ENCODE measurements at regions not wholly inside any gene's neighbourhood (a gene's known extent, or its start where the extent isn't known, plus 50 kb on each side); places are given as distances from the start of the nearest gene placed in this dataset.
"Not testable (repeated sequence)": the region's sequence is repeated elsewhere in the genome, so short reads cannot be mapped to it uniquely, and the experiment has no call there.

GRCh38 chr6:144441801-144442200 is 156.7 kb downstream of the UTRN start:
- H3K27ac ChIP-seq (ENCODE audit: low read depth in 2 of 2, low read length in 2 of 2); H3K9ac ChIP-seq (ENCODE audit: low read depth in 1 of 2, low read length in 2 of 2); H3K4me1 ChIP-seq (ENCODE audit: control insufficient read depth in 2 of 2, insufficient read depth in 2 of 2, low read length in 2 of 2); H3K4me3 ChIP-seq (ENCODE audit: low read length in 2 of 2); H3K27me3 ChIP-seq (ENCODE audit: control insufficient read depth in 2 of 2, insufficient read depth in 2 of 2, low read length in 2 of 2); H3K9me3 ChIP-seq (ENCODE audit: control insufficient read depth in 2 of 2, low read length in 2 of 2): not testable (repeated sequence)
- H3K36me3 ChIP-seq (ENCODE audit: control insufficient read depth in 2 of 2, insufficient read depth in 2 of 2, low read length in 2 of 2), result peaks cover 40 to 48% of the 10 kb centered on the region in 2 donors

- Histone ChIP-seq H3K4me3 (ENCODE audit: low read length in 2 of 2) (no peak overlapping the region), H3K27ac (ENCODE audit: low read depth in 2 of 2, low read length in 2 of 2) (no peak overlapping the region), H3K9ac (ENCODE audit: low read depth in 1 of 2, low read length in 2 of 2) (no peak overlapping the region), H3K27me3 (ENCODE audit: control insufficient read depth in 2 of 2, insufficient read depth in 2 of 2, low read length in 2 of 2) (no peaks in the 10 kb centered on the region), H3K36me3 (ENCODE audit: control insufficient read depth in 2 of 2, insufficient read depth in 2 of 2, low read length in 2 of 2) (peaks cover 34 to 51% of the 10 kb centered on the region in 2 donors), H3K9me3 (ENCODE audit: control insufficient read depth in 2 of 2, low read length in 2 of 2) (no peaks in the 10 kb centered on the region), H3K4me1 (ENCODE audit: control insufficient read depth in 2 of 2, insufficient read depth in 2 of 2, low read length in 2 of 2) (no peaks in the 10 kb centered on the region)
These were observed 158.0 kb downstream of the UTRN start for GRCh38 chr6:144443157-144443556.

- H3K27me3 ChIP-seq (ENCODE audit: control insufficient read depth in 2 of 2, insufficient read depth in 2 of 2, low read length in 2 of 2), result no peaks in the 10 kb centered on the region
- no peak overlapping the region for H3K27ac ChIP-seq (ENCODE audit: low read depth in 2 of 2, low read length in 2 of 2)
- peaks cover 24 to 37% of the 10 kb centered on the region in 2 donors for H3K36me3 ChIP-seq (ENCODE audit: control insufficient read depth in 2 of 2, insufficient read depth in 2 of 2, low read length in 2 of 2)
- no peaks in the 10 kb centered on the region for H3K4me1 ChIP-seq (ENCODE audit: control insufficient read depth in 2 of 2, insufficient read depth in 2 of 2, low read length in 2 of 2)
- H3K9ac ChIP-seq (ENCODE audit: low read depth in 1 of 2, low read length in 2 of 2), result no peak overlapping the region
- H3K4me3 ChIP-seq (ENCODE audit: low read length in 2 of 2), result no peak overlapping the region
- no peaks in the 10 kb centered on the region for H3K9me3 ChIP-seq (ENCODE audit: control insufficient read depth in 2 of 2, low read length in 2 of 2)
These were observed 162.3 kb downstream of the UTRN start for GRCh38 chr6:144447472-144447871.

GRCh38 chr6:144449218-144449617 is 164.1 kb downstream of the UTRN start:
- Histone ChIP-seq H3K27ac (ENCODE audit: low read depth in 2 of 2, low read length in 2 of 2) (no peak overlapping the region), H3K4me3 (ENCODE audit: low read length in 2 of 2) (no peak overlapping the region), H3K36me3 (ENCODE audit: control insufficient read depth in 2 of 2, insufficient read depth in 2 of 2, low read length in 2 of 2) (peaks cover 24 to 34% of the 10 kb centered on the region in 2 donors), H3K4me1 (ENCODE audit: control insufficient read depth in 2 of 2, insufficient read depth in 2 of 2, low read length in 2 of 2) (no peaks in the 10 kb centered on the region), H3K9me3 (ENCODE audit: control insufficient read depth in 2 of 2, low read length in 2 of 2) (no peaks in the 10 kb centered on the region), H3K9ac (ENCODE audit: low read depth in 1 of 2, low read length in 2 of 2) (no peak overlapping the region), H3K27me3 (ENCODE audit: control insufficient read depth in 2 of 2, insufficient read depth in 2 of 2, low read length in 2 of 2) (no peaks in the 10 kb centered on the region)

- Histone ChIP-seq H3K9ac (ENCODE audit: low read depth in 1 of 2, low read length in 2 of 2) (no peak overlapping the region), H3K4me3 (ENCODE audit: low read length in 2 of 2) (no peak overlapping the region), H3K9me3 (ENCODE audit: control insufficient read depth in 2 of 2, low read length in 2 of 2) (no peaks in the 10 kb centered on the region), H3K4me1 (ENCODE audit: control insufficient read depth in 2 of 2, insufficient read depth in 2 of 2, low read length in 2 of 2) (no peaks in the 10 kb centered on the region), H3K36me3 (ENCODE audit: control insufficient read depth in 2 of 2, insufficient read depth in 2 of 2, low read length in 2 of 2) (peaks cover 24 to 34% of the 10 kb centered on the region in 2 donors), H3K27ac (ENCODE audit: low read depth in 2 of 2, low read length in 2 of 2) (no peak overlapping the region), H3K27me3 (ENCODE audit: control insufficient read depth in 2 of 2, insufficient read depth in 2 of 2, low read length in 2 of 2) (no peaks in the 10 kb centered on the region)
These were observed 164.9 kb downstream of the UTRN start for GRCh38 chr6:144449911-144450597.

- H3K27ac ChIP-seq (ENCODE audit: low read depth in 2 of 2, low read length in 2 of 2), result no peak overlapping the region
- no peak overlapping the region for H3K4me3 ChIP-seq (ENCODE audit: low read length in 2 of 2)
- no peaks in the 10 kb centered on the region for H3K9me3 ChIP-seq (ENCODE audit: control insufficient read depth in 2 of 2, low read length in 2 of 2)
- H3K4me1 ChIP-seq (ENCODE audit: control insufficient read depth in 2 of 2, insufficient read depth in 2 of 2, low read length in 2 of 2), result no peaks in the 10 kb centered on the region
- H3K36me3 ChIP-seq (ENCODE audit: control insufficient read depth in 2 of 2, insufficient read depth in 2 of 2, low read length in 2 of 2), result peaks cover 21 to 27% of the 10 kb centered on the region in 2 donors
- H3K27me3 ChIP-seq (ENCODE audit: control insufficient read depth in 2 of 2, insufficient read depth in 2 of 2, low read length in 2 of 2), result no peaks in the 10 kb centered on the region
- no peak overlapping the region for H3K9ac ChIP-seq (ENCODE audit: low read depth in 1 of 2, low read length in 2 of 2)
These were observed 175.4 kb downstream of the UTRN start for GRCh38 chr6:144460327-144461095.

GRCh38 chr6:144462058-144462457 is 176.9 kb downstream of the UTRN start:
- Histone ChIP-seq H3K27ac (ENCODE audit: low read depth in 2 of 2, low read length in 2 of 2) (no peak overlapping the region), H3K27me3 (ENCODE audit: control insufficient read depth in 2 of 2, insufficient read depth in 2 of 2, low read length in 2 of 2) (no peaks in the 10 kb centered on the region), H3K9me3 (ENCODE audit: control insufficient read depth in 2 of 2, low read length in 2 of 2) (no peaks in the 10 kb centered on the region), H3K36me3 (ENCODE audit: control insufficient read depth in 2 of 2, insufficient read depth in 2 of 2, low read length in 2 of 2) (peaks cover 20 to 31% of the 10 kb centered on the region in 2 donors), H3K4me3 (ENCODE audit: low read length in 2 of 2) (no peak overlapping the region), H3K4me1 (ENCODE audit: control insufficient read depth in 2 of 2, insufficient read depth in 2 of 2, low read length in 2 of 2) (no peaks in the 10 kb centered on the region), H3K9ac (ENCODE audit: low read depth in 1 of 2, low read length in 2 of 2) (no peak overlapping the region)

- Histone ChIP-seq H3K9ac (ENCODE audit: low read depth in 1 of 2, low read length in 2 of 2) (no peak overlapping the region), H3K27me3 (ENCODE audit: control insufficient read depth in 2 of 2, insufficient read depth in 2 of 2, low read length in 2 of 2) (no peaks in the 10 kb centered on the region), H3K4me1 (ENCODE audit: control insufficient read depth in 2 of 2, insufficient read depth in 2 of 2, low read length in 2 of 2) (no peaks in the 10 kb centered on the region), H3K27ac (ENCODE audit: low read depth in 2 of 2, low read length in 2 of 2) (no peak overlapping the region), H3K9me3 (ENCODE audit: control insufficient read depth in 2 of 2, low read length in 2 of 2) (no peaks in the 10 kb centered on the region), H3K4me3 (ENCODE audit: low read length in 2 of 2) (no peak overlapping the region), H3K36me3 (ENCODE audit: control insufficient read depth in 2 of 2, insufficient read depth in 2 of 2, low read length in 2 of 2) (peaks cover 19 to 27% of the 10 kb centered on the region in 2 donors)
These were observed 181.6 kb downstream of the UTRN start for GRCh38 chr6:144466716-144467115.

GRCh38 chr6:144467172-144467762 is 182.1 kb downstream of the UTRN start:
- Histone ChIP-seq H3K9ac (ENCODE audit: low read depth in 1 of 2, low read length in 2 of 2) (no peak overlapping the region), H3K27me3 (ENCODE audit: control insufficient read depth in 2 of 2, insufficient read depth in 2 of 2, low read length in 2 of 2) (no peaks in the 10 kb centered on the region), H3K27ac (ENCODE audit: low read depth in 2 of 2, low read length in 2 of 2) (no peak overlapping the region), H3K36me3 (ENCODE audit: control insufficient read depth in 2 of 2, insufficient read depth in 2 of 2, low read length in 2 of 2) (peaks cover 20 to 23% of the 10 kb centered on the region in 2 donors), H3K9me3 (ENCODE audit: control insufficient read depth in 2 of 2, low read length in 2 of 2) (no peaks in the 10 kb centered on the region), H3K4me3 (ENCODE audit: low read length in 2 of 2) (no peak overlapping the region), H3K4me1 (ENCODE audit: control insufficient read depth in 2 of 2, insufficient read depth in 2 of 2, low read length in 2 of 2) (no peaks in the 10 kb centered on the region)

GRCh38 chr6:144467921-144468320 is 182.8 kb downstream of the UTRN start:
- no peak overlapping the region for H3K27ac ChIP-seq (ENCODE audit: low read depth in 2 of 2, low read length in 2 of 2)
- no peak overlapping the region for H3K4me3 ChIP-seq (ENCODE audit: low read length in 2 of 2)
- H3K27me3 ChIP-seq (ENCODE audit: control insufficient read depth in 2 of 2, insufficient read depth in 2 of 2, low read length in 2 of 2), result no peaks in the 10 kb centered on the region
- H3K36me3 ChIP-seq (ENCODE audit: control insufficient read depth in 2 of 2, insufficient read depth in 2 of 2, low read length in 2 of 2), result peaks cover 20 to 22% of the 10 kb centered on the region in 2 donors
- no peaks in the 10 kb centered on the region for H3K4me1 ChIP-seq (ENCODE audit: control insufficient read depth in 2 of 2, insufficient read depth in 2 of 2, low read length in 2 of 2)
- no peaks in the 10 kb centered on the region for H3K9me3 ChIP-seq (ENCODE audit: control insufficient read depth in 2 of 2, low read length in 2 of 2)
- H3K9ac ChIP-seq (ENCODE audit: low read depth in 1 of 2, low read length in 2 of 2), result no peak overlapping the region

Measured in mucosa of rectum (tissue), 2 donors.